ENCODE measurements at regions not wholly inside any gene's neighbourhood (a gene's known extent, or its start where the extent isn't known, plus 50 kb on each side); places are given as distances from the start of the nearest gene placed in this dataset.

GRCh38 chr1:72937905-72938304 lies 655.6 kb upstream of the NEGR1 start:
- no peak for FAIRE-seq
- DNase-seq (ENCODE audit: low read depth in 1 of 2, low spot score in 1 of 2) = no peak
- no peak for TF ChIP-seq NPAS2 (CRISPR knock-in tag; IDR thresholded peaks at IDR 0.05; ENCODE audit: borderline replicate concordance)
- no peak for TF ChIP-seq RFX5 (IDR thresholded peaks at IDR 0.05)
- no peak for TF ChIP-seq FOXS1 (CRISPR knock-in tag; IDR thresholded peaks at IDR 0.05)
- TF ChIP-seq NFE2L2 (conservative IDR thresholded peaks at IDR 0.05; ENCODE audit: low read length) = no peak
- TF ChIP-seq MYC (IDR thresholded peaks at IDR 0.05; ENCODE audit: borderline replicate concordance, low read length) = no peak
- TF ChIP-seq ATOH8 (CRISPR knock-in tag; IDR thresholded peaks at IDR 0.05; ENCODE audit: low read depth) = no peak
- no peak for TF ChIP-seq ZNF302 (CRISPR knock-in tag; IDR thresholded peaks at IDR 0.05)
- no peak for TF ChIP-seq JUN (IDR thresholded peaks at IDR 0.05)
- TF ChIP-seq MAFK (IDR thresholded peaks at IDR 0.05; ENCODE audit: partially characterized antibody) = no peak
- no peak for TF ChIP-seq SMC3 (IDR thresholded peaks at IDR 0.05)
- no peak for TF ChIP-seq CHD4 (IDR thresholded peaks at IDR 0.05; ENCODE audit: borderline replicate concordance)
- no peaks in the 10 kb centered on the region for H3K4me1 ChIP-seq
- H3K4me2 ChIP-seq = no peak overlapping the region
- no peak for ATAC-seq
- no peaks in the 10 kb centered on the region for H3K9me3 ChIP-seq
- ChIA-PET CTCF (no interaction called here), POLR2A (no interaction called here)
- 11% methylated on average over 1 of the region's 1 CpG for WGBS (ENCODE audit: missing lambda C conversion rate)
- no peak overlapping the region for H3K27ac ChIP-seq
- no peak overlapping the region for H3K4me3 ChIP-seq

GRCh38 chr1:72936942-72937341 lies 654.6 kb upstream of the NEGR1 start:
- ChIA-PET POLR2A (no interaction called here), CTCF (no interaction called here)
- no peak for TF ChIP-seq PHF8 (IDR thresholded peaks at IDR 0.05; ENCODE audit: borderline replicate concordance, low read depth)
- TF ChIP-seq ZFP36 (IDR thresholded peaks at IDR 0.05; ENCODE audit: borderline replicate concordance, partially characterized antibody) = no peak
- no peak for TF ChIP-seq HOXB5 (CRISPR knock-in tag; IDR thresholded peaks at IDR 0.05)
- no peak for TF ChIP-seq POLR2A (IDR thresholded peaks at IDR 0.05; ENCODE audit: low read length)
- no peak for TF ChIP-seq RNF2 (IDR thresholded peaks at IDR 0.05; ENCODE audit: borderline replicate concordance, low read depth)
- TF ChIP-seq HES2 (IDR thresholded peaks at IDR 0.05) = no peak
- no peak for TF ChIP-seq RAD21 (conservative IDR thresholded peaks at IDR 0.05 in 1 of 2, IDR thresholded peaks at IDR 0.05 in 1 of 2)
- no peak for TF ChIP-seq TP53 (CRISPR knock-in tag; IDR thresholded peaks at IDR 0.05)
- no peak for TF ChIP-seq ELK1 (IDR thresholded peaks at IDR 0.05; ENCODE audit: low read depth, low read length)
- no peak for TF ChIP-seq ZNF302 (CRISPR knock-in tag; IDR thresholded peaks at IDR 0.05)
- TF ChIP-seq BHLHE40 (IDR thresholded peaks at IDR 0.05; ENCODE audit: low read depth, low read length) = no peak
- TF ChIP-seq RCOR1 (IDR thresholded peaks at IDR 0.05; ENCODE audit: low read depth, low read length) = no peak
- TF ChIP-seq FOSL2 (IDR thresholded peaks at IDR 0.05) = no peak
- no peak for TF ChIP-seq FOSL2 (CRISPR knock-in tag; IDR thresholded peaks at IDR 0.05)
- no peak for TF ChIP-seq MAZ (IDR thresholded peaks at IDR 0.05; ENCODE audit: borderline replicate concordance, low read depth, low read length)
- no peak for FAIRE-seq
- H3K27ac ChIP-seq = no peak overlapping the region
- no peak overlapping the region for H3K4me3 ChIP-seq
- no peak for DNase-seq (ENCODE audit: low read depth in 1 of 2, low spot score in 1 of 2)
- H3K4me1 ChIP-seq = no peaks in the 10 kb centered on the region
- H3K9me3 ChIP-seq = no peaks in the 10 kb centered on the region
- WGBS (ENCODE audit: missing lambda C conversion rate) = 6% methylated on average over 8 of the region's 8 CpGs
- no peak for ATAC-seq
- H3K4me2 ChIP-seq = no peak overlapping the region
